ENCODE measurements at regions not wholly inside any gene's neighbourhood (a gene's known extent, or its start where the extent isn't known, plus 50 kb on each side); places are given as distances from the start of the nearest gene placed in this dataset.

GRCh38 chr4:124964251-124964650 is 251.7 kb upstream of the ANKRD50 start:
- Histone ChIP-seq H3K79me2 (ENCODE audit: low read depth) (no peaks in the 10 kb centered on the region), H3K4me1 (replicated peaks; ENCODE audit: insufficient read depth) (no peaks in the 10 kb centered on the region), H3F3A (ENCODE audit: insufficient read depth, low read depth) (no peaks in the 10 kb centered on the region), H3K4me2 (no peak overlapping the region), H4K20me1 (ENCODE audit: insufficient read depth) (no peaks in the 10 kb centered on the region), H3K4me3 (no peak overlapping the region), H3K9me2 (ENCODE audit: insufficient read depth) (no peaks in the 10 kb centered on the region), H3K27ac (no peak overlapping the region), H3K27me3 (ENCODE audit: insufficient read depth, low read depth) (no peaks in the 10 kb centered on the region), H2AFZ (no peak overlapping the region), H3K9me3 (ENCODE audit: insufficient read depth, low read depth) (peaks cover 12% of the 10 kb centered on the region), H3K36me3 (ENCODE audit: low read depth) (no peaks in the 10 kb centered on the region)
- ChIA-PET POLR2A (ENCODE audit: unreplicated experiment) (interaction anchor here (0.6 kb wide), 1 partner anchor 99 kb away, joined by 5 read pairs; no protein-coding TSS in a partner anchor), CTCF (no interaction called here)
- no TSS peak for BruUV-seq (replicated peaks)
- no peak for DNase-seq
- TF ChIP-seq, protein P1, sequence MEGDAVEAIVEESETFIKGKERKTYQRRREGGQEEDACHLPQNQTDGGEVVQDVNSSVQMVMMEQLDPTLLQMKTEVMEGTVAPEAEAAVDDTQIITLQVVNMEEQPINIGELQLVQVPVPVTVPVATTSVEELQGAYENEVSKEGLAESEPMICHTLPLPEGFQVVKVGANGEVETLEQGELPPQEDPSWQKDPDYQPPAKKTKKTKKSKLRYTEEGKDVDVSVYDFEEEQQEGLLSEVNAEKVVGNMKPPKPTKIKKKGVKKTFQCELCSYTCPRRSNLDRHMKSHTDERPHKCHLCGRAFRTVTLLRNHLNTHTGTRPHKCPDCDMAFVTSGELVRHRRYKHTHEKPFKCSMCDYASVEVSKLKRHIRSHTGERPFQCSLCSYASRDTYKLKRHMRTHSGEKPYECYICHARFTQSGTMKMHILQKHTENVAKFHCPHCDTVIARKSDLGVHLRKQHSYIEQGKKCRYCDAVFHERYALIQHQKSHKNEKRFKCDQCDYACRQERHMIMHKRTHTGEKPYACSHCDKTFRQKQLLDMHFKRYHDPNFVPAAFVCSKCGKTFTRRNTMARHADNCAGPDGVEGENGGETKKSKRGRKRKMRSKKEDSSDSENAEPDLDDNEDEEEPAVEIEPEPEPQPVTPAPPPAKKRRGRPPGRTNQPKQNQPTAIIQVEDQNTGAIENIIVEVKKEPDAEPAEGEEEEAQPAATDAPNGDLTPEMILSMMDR (conservative IDR thresholded peaks at IDR 0.05): no peak
- TF ChIP-seq EZH2 (IDR thresholded peaks at IDR 0.05; ENCODE audit: low read depth): no peak
- intact Hi-C loops (cut with micrococcal nuclease; ENCODE audit: unreplicated experiment): no loop called here

DNA sequence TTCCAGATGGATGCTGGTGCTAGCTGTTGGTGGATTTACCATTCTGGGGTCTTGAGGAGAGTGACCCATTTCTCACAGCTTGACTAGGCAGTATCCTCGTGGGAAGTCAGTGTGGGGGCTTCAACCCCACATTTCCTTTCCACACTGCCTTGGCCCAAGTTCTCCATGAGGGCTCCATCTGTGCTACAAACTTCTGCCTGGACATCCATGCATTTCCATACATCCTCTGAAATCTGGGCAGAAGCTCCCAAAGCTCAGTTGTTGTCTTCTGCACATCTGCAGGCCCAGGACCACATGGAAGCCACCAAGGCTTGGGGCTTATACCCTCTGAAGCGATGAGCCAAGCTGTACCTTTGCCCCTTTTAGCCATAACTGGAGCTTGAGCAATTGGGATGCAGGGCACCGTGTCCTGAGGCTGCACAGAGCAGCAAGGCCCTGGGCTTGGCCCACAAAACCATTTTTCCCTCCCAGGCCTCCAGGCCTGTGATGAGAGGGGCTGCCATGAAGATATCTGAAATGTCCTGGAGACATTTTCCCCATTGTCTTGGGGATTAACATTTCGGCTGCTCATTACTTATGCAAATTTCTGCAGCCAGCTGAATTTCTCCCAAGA is 248.7 kb upstream of the ANKRD50 start:
- BruUV-seq (replicated peaks): no TSS peak
- no peaks in the 10 kb centered on the region for H3K27me3 ChIP-seq (ENCODE audit: insufficient read depth, low read depth)

GRCh38 chr4:124958847-124959246 is 246.3 kb upstream of the ANKRD50 start:
- no TSS peak for BruUV-seq (replicated peaks)
- H3K9me3 ChIP-seq (ENCODE audit: insufficient read depth, low read depth): peaks cover 12% of the 10 kb centered on the region
- no peak for TF ChIP-seq EZH2 (IDR thresholded peaks at IDR 0.05; ENCODE audit: low read depth)
- TF ChIP-seq, protein P1 (conservative IDR thresholded peaks at IDR 0.05): no peak
- ChIA-PET CTCF (no interaction called here), POLR2A (ENCODE audit: unreplicated experiment) (no interaction called here)
- H4K20me1 ChIP-seq (ENCODE audit: insufficient read depth): no peaks in the 10 kb centered on the region
- no peak overlapping the region for H2AFZ ChIP-seq
- no peaks in the 10 kb centered on the region for H3K27me3 ChIP-seq (ENCODE audit: insufficient read depth, low read depth)
- H3K27ac ChIP-seq: no peak overlapping the region
- DNase-seq: no peak
- intact Hi-C loops (cut with micrococcal nuclease; ENCODE audit: unreplicated experiment): no loop called here
- H3K4me2 ChIP-seq: no peak overlapping the region
- H3K4me3 ChIP-seq: no peak overlapping the region
- H3K9me2 ChIP-seq (ENCODE audit: insufficient read depth): no peaks in the 10 kb centered on the region
- no peaks in the 10 kb centered on the region for H3F3A ChIP-seq (ENCODE audit: insufficient read depth, low read depth)
- no peaks in the 10 kb centered on the region for H3K36me3 ChIP-seq (ENCODE audit: low read depth)
- H3K4me1 ChIP-seq (replicated peaks; ENCODE audit: insufficient read depth): no peaks in the 10 kb centered on the region
- no peaks in the 10 kb centered on the region for H3K79me2 ChIP-seq (ENCODE audit: low read depth)

More for the DNA sequence above, 248.7 kb upstream of the ANKRD50 start:
- H3K4me2 ChIP-seq: no peak overlapping the region
- DNase-seq: no peak
- no peaks in the 10 kb centered on the region for H3K79me2 ChIP-seq (ENCODE audit: low read depth)
- no peak for TF ChIP-seq EZH2 (IDR thresholded peaks at IDR 0.05; ENCODE audit: low read depth)
- TF ChIP-seq, protein P1 (conservative IDR thresholded peaks at IDR 0.05): no peak
- ChIA-PET CTCF (no interaction called here), POLR2A (ENCODE audit: unreplicated experiment) (no interaction called here)
- no peaks in the 10 kb centered on the region for H3K36me3 ChIP-seq (ENCODE audit: low read depth)
- H3K9me2 ChIP-seq (ENCODE audit: insufficient read depth): no peaks in the 10 kb centered on the region
- peaks cover 12% of the 10 kb centered on the region for H3K9me3 ChIP-seq (ENCODE audit: insufficient read depth, low read depth)
- no peaks in the 10 kb centered on the region for H4K20me1 ChIP-seq (ENCODE audit: insufficient read depth)
- H3K4me1 ChIP-seq (replicated peaks; ENCODE audit: insufficient read depth): no peaks in the 10 kb centered on the region
- H3K4me3 ChIP-seq: no peak overlapping the region
- intact Hi-C loops (cut with micrococcal nuclease; ENCODE audit: unreplicated experiment): no loop called here
- H2AFZ ChIP-seq: no peak overlapping the region
- H3K27ac ChIP-seq: no peak overlapping the region
- no peaks in the 10 kb centered on the region for H3F3A ChIP-seq (ENCODE audit: insufficient read depth, low read depth)
